ELF-1 (cell line): ENCODE measurements at regions not wholly inside any gene's neighbourhood (a gene's known extent, or its start where the extent isn't known, plus 50 kb on each side); places are given as distances from the start of the nearest gene placed in this dataset.

Experiments
- DNase-seq: peaks from one replicate; pipeline ENCODE4 v3.0.0-alpha.2; 2016; ENCODE audit warnings: low read depth, low spot score

DNA sequence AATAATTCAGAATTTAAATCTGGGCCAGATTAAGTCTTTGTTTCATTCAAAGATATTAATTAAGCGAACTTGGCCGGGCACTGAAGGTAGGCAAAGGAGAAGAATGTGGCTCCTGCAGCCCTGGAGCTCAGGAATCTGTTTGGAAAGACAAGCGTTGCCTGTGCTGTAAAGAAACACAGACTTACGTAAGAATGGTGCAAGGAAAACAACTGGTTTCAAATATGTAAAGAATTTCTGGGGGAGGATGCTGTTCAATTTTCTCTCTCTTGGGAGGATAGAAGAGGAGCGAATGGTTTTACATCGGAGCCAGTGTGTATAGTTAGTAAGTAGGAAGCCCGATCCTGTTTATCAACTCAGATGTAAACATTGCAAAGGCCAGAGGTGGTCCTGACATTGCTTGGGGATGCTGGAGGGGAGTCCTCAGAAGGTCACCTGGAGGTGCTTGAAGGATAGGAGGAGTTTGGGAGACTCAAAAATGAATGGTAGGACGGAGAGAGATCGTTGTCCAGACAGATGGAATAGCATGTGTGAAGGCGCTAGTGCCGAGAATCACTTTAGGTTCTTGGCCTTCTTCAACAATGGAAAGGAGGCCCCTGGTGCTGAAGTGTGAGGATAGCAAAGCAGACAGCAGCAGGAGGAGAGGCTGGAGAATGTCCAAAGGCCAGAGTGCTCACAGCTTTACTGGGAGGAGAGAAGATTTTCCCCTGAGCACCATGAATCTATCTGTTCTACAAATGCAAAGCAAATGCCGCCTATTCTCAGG lies 456.1 kb downstream of the LPIN1 start:
- peak; percentile 9 for DNase-seq

- DNase-seq: no peak
These were observed 457.1 kb downstream of the LPIN1 start for GRCh38 chr2:12203528-12203927.

DNA sequence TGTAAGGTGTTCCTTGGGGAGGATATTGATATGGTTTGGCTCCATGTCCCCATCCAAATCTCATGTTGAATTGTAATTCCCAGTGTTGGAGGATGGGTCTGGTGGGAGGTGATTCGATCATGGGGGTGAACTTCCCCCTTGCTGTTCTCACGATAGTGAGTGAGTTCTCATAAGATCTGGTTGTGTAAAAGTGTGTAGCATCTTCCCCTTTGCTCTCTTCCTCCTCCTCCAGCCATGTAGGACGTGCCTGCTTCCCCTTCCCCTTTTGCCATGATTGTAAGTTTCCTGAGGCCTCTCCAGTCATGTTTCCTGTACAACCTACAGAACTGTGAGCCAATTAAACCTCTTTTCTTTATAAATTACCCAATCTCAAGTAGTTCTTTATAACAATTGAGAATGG lies 458.7 kb downstream of the LPIN1 start:
- DNase-seq: no peak

- no peak for DNase-seq
These were observed 461.1 kb downstream of the LPIN1 start for GRCh38 chr2:12207491-12207890.

- no peak for DNase-seq
These were observed 463.8 kb downstream of the LPIN1 start for GRCh38 chr2:12210016-12210933.

DNA sequence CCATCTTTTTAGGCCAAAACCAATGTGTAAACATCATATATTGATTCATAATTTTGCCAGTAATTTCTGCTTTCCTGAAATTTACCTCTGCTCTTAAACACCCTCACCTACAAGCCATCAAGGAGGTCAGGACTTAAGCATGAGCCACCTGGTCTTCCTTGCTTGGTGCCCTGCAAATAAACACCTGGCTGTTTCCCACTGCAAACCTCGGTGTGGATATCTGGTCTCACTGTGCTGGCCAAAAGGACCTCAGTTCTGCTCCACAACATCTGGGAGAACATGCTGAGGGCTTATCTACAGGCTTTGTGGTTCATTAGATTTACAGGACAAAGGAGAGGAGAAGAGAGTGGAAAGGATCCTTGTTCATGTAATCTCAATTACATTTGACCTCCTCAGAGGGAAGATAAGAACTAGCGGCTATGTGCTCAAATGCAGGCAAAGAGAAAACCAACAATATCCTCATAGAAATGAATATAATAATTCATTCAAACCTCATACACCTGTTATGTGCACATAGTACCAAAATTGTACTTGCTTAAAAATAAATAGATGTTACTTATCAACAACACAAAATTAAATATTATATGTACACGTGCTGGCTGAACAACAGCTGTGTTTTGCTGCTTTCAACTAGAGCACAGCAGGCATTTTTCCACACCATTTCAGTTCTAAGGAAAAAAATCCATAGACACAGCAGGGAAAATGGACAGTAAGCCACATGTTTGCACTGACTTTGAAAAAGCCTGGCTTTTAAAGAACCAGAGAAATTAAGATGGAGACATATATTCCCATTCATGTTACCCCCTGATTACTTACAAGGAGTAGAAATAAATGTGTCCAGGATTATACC lies 465.1 kb downstream of the LPIN1 start:
- DNase-seq: no peak

GRCh38 chr2:12212841-12213597 lies 466.6 kb downstream of the LPIN1 start:
- DNase-seq: no peak

DNA sequence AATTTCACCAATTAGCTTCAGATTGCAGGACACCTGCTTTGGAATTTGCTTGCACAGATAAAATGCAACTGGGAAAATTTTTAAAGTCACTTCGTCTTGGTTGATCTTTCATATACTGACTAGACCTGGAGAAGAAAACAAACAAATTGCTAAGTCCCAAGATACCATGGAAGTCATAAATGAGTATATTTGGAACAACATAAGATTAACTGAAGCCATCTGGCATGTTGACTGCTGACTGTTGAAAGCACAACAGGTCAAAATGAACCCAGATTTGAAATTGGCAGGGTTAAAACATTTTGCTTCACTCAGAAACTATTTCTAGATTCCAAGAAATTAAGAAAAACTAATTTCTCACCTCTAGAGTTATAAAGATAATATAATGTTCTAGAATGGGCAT lies 470.7 kb downstream of the LPIN1 start:
- DNase-seq: no peak

GRCh38 chr2:12219761-12220160 lies 473.3 kb downstream of the LPIN1 start:
- DNase-seq: no peak

GRCh38 chr2:12221584-12221983 lies 475.2 kb downstream of the LPIN1 start:
- no peak for DNase-seq

- no peak for DNase-seq
These were observed 476.1 kb downstream of the LPIN1 start for GRCh38 chr2:12222554-12222953.

DNA sequence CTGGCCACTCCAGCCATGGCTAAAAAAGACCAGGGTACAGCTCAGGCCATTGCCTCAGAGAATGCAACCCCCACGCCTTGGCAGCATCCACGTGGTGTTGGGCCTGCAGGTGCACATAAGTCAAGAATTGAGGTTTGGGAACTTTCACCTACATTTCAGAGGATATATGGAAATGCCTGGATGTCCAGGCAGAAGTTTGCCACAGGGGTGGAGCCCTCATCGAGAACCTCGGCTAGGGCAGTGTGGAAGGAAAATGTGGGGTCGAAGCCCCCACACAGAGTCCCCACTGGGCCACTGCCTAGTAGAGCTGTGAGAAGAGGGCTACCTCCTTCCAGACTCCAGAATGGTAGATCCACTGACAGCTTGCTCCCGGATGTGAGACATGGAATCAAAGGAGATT lies 477.3 kb downstream of the LPIN1 start:
- no peak for DNase-seq

GRCh38 chr2:12226653-12227052 lies 480.2 kb downstream of the LPIN1 start:
- DNase-seq: no peak

DNA sequence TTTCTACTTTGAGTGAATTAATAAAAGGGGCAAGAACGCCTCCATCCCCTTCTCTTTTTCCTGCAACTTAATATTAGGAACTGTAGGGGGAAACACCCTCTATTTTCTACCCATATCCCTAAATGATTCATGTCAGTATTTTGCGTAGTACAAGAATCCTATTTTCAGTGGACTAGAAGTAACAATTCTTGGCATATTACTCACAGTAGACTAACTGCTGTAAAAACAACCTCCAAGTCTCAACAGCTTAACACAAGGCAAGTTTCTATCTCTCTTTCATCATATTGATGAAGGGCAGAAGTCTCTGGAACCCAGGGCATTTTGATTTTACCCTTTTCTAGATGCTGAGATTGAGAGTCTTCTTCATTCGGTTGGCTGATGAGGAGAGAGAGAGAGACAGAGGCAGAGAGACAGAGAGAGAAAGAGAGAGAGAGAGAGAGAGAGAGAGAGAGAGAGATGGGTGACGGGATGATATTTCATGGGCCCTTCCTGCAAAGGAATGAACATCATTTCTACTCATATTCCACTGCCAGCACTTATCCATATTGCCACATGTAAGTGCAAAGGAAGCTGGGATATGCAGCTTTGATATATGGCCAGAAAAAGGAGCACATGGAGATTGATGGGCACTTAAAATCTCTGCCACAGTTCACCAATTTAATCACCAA lies 481.6 kb downstream of the LPIN1 start:
- no peak for DNase-seq

DNA sequence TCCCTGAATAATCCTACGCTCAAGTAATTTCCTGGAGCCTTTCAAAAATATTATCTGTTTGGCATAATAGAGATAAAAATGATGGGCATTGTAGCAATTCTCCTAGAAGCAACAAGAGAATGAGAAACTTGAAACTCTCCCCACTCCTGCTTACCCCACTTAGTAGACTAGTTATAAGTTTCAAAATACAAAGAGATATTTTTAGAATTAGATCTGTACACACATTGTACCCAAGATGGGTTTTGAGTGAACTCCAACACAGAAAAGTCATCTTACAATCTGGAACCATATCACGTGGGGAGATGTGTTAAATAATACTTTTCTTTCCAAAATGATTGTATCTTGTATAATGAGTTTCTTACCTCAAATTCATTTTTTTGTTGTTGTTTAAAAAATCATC lies 484.9 kb downstream of the LPIN1 start:
- no peak for DNase-seq

- no peak for DNase-seq
These were observed 483.9 kb upstream of the TRIB2 start for GRCh38 chr2:12232876-12233275.

DNA sequence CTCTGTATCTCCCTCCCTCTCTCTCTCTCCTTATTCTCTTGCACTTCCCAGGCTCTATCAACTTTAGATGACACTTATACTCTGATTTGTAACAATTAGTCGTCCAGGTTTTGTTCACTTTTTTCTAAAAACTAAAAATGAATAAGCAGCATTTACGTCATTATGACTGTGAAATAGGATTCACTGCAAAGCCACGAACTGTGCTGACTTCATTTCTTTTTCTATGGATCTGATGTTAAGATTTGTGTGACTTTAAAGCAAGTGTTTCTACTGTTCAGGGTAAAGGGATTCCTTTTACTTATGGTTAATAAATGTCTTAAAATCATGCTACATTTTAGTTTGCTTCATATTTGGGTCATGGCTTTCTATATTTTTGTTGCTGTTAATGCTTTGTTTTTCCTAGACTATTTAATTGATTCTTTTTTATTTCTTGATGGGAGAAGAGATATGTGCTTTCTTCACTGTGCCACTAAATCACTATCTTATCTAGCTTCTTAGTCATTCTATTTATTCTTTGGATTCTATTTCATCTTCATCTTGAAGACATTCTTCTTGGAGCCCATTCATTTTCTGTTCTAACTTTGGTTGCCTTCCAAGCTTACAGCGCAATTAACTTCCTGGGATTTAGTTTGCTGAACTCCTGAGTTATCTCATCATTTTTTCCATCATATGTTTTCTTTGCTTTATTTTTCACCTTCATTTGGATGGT lies 480.4 kb upstream of the TRIB2 start:
- no peak for DNase-seq

DNA sequence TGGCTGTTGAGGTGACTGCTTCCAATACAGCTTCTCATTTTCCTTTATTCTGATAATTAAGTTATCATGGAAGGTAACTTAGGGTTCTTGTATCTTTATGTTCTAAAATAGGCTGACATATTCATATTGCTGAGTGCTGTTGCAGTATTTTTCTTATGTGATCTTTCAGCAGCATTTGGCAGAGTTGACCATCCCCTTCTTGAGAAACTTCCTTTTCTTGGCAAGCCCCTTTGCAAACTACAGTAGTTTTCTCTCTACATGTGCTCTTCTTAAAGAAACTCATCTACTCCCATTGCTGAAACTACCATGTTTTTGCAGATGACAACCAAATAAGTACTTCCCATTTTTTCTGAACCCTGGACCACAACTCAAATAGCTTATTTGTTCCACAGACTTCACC lies 476.5 kb upstream of the TRIB2 start:
- no peak for DNase-seq

DNA sequence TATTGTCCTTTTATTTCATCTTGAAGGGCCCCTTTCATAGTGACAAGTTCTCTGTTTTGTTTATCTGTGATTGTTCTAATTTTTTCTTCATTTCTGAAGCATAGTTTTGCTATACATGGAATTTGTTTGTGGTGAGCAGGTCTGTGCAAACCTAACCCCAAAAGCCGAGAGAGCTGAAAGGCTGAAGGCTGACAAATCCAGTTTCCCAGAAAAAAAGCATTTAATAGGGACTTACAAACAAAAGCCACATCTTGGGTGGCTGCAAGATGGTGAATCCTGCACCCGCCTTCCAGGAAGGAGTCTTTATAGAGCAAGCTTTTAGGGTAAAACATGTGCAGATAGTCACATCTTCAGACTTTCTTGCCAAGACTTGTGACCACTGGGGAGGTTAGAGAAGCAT lies 473.4 kb upstream of the TRIB2 start:
- no peak for DNase-seq

- DNase-seq: no peak
These were observed 472.7 kb upstream of the TRIB2 start for GRCh38 chr2:12244070-12244469.
